ENCODE measurements at regions not wholly inside any gene's neighbourhood (a gene's known extent, or its start where the extent isn't known, plus 50 kb on each side); places are given as distances from the start of the nearest gene placed in this dataset.
"Not testable (repeated sequence)": the region's sequence is repeated elsewhere in the genome, so short reads cannot be mapped to it uniquely, and the experiment has no call there.

DNA sequence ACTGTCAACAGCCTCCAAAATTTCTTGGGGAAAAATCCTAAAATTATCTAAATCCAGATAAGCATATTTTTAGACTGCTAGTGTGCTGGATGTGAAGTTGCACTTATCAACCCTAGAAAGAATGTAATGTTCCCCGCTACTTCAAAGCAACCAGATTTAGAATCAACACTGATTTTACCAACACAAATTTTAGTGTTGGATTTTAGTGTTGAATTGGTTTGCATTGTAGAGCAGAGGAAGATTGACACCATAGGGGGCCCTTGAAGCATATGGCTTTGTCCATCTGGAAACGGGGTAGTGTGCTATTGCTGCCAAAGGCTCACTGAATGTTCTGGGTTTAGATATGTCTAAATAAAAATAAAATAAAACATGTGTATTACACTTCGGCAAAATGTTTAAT lies 126.3 kb upstream of the EMCN start:
- no peak for DNase-seq (ENCODE audit: low spot score)

- no peak for DNase-seq (ENCODE audit: low spot score)
Measured at GRCh38 chr4:100641336-100641735, 123.5 kb upstream of the EMCN start.

GRCh38 chr4:100635899-100636298 lies 118.1 kb upstream of the EMCN start:
- DNase-seq (ENCODE audit: low spot score): no peak

DNA sequence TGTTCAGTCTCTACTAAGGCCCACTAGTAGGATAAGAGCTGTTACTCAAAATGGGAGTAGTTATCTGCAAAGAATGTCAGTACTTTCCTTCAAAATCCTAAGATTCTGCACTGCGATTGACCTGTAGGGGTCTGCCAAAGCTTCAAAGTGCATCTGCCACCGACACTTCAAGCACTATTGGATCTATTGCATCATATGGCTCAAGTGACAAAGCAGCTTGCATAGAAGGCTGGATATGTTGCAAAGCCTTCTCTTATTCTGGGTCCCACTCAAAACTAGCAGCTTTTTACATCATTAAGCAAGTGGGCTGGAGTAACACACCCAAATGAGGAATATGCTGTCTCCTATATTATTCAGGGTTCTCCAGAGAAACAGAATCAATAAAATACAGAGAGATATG lies 115.4 kb upstream of the EMCN start:
- no peak for DNase-seq (ENCODE audit: low spot score)

GRCh38 chr4:100632163-100632562 lies 114.3 kb upstream of the EMCN start:
- DNase-seq (ENCODE audit: low spot score): no peak

DNA sequence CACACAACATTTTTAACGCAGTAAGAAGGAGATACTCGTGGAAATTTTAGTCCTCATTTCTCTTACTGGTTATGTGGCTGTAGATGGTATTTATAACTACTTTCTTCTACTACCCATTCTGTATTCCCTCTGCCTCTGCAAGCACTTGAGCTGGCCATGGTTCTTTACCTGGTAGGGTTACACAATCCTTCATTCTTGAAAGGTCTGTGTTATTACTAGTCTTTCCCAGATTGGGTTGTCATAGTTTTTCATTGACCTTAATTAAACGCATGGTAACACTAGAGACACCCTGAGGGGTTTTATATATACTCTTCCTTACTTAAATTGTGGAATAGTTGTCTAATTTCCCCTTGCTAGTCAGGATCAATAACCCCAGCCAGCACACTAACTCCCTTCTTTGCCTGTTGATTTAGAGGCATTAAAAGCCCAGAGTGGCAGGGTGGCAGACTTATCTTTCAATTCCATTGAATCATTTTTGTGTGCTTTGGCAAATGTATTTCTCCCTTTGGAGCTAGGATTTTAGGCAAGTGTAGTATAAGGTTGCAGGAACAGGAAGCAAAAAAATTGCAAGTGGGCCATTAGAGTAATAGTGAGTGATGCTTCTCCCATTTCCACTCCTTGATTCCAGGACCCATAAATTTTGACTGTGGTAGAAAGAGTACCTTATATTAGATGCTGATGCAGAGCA lies 113.6 kb upstream of the EMCN start:
- no peak for DNase-seq (ENCODE audit: low spot score)

DNA sequence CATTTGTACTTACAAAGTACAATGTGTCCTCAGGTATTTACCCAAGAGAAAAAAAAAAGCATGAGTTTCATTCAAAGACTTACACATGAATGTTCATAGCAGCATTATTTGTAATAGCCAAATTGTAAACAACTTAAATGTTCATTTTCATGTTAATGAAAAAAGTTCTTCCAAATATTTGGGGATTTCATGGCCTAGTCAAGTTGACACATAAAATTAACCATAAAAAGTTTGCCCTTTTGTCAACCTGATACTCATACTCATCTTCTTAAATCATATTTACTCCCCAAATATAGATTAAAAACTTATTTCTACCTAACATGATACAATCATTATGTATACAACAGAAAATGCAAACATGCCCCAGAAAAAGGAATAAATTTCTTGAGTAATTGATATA lies 112.5 kb upstream of the EMCN start:
- DNase-seq (ENCODE audit: low spot score): no peak

DNA sequence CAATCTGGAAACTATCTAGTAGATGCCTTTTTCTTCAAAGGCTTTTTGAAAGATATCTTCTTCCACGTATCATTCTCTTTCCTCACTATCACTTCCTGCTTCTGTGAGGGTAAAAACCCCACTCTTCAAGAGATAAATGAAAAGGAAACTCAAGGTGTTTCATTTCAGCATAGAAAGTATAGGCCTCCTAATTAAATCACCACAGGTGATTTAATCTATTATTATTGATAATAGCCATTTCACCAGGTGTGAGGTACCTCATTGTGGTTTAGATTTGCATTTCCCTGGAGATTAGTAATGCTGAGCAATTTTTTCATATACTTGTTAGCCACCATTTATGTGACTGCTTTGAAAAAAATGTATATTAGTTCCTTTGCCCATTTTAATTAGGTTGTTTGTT lies 92.0 kb upstream of the EMCN start:
- peak; percentile 3 for DNase-seq (ENCODE audit: low spot score)

DNA sequence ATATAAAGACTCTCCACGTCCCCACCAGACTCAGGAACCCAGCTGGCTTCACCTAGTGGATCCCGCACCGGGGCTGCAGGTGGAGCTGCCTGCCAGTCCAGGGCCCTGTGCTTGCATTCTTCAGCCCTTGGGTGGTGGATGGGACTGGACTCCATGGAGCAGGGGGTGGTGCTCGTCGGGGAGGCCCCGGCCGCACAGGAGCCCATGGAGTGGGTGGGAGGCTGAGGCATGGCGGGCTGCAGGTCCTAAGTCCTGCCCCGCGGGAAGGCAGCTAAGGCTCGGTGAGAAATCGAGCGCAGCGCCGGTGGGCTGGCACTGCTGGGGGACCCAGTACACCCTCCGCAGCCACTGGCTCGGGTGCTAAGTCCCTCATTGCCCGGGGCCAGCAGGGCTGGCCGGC lies 90.8 kb upstream of the EMCN start:
- not testable (repeated sequence) for DNase-seq (ENCODE audit: low spot score)

GRCh38 chr4:100605144-100605543 lies 87.3 kb upstream of the EMCN start:
- DNase-seq (ENCODE audit: low spot score): no peak

- no peak for DNase-seq (ENCODE audit: low spot score)
Measured at GRCh38 chr4:100593935-100594334, 76.1 kb upstream of the EMCN start.

- DNase-seq (ENCODE audit: low spot score): no peak
Measured at GRCh38 chr4:100591161-100591876, 73.5 kb upstream of the EMCN start.

- no peak for DNase-seq (ENCODE audit: low spot score)
Measured at GRCh38 chr4:100590325-100590724, 72.5 kb upstream of the EMCN start.

GRCh38 chr4:100588076-100588475 lies 70.3 kb upstream of the EMCN start:
- DNase-seq (ENCODE audit: low spot score): no peak

GRCh38 chr4:100582146-100582545 lies 64.3 kb upstream of the EMCN start:
- no peak for DNase-seq (ENCODE audit: low spot score)

- DNase-seq (ENCODE audit: low spot score): peak; percentile 2
Measured at GRCh38 chr4:100581337-100581736, 63.5 kb upstream of the EMCN start.

GRCh38 chr4:100576570-100576969 lies 58.7 kb upstream of the EMCN start:
- DNase-seq (ENCODE audit: low spot score): peak; percentile 3

DNA sequence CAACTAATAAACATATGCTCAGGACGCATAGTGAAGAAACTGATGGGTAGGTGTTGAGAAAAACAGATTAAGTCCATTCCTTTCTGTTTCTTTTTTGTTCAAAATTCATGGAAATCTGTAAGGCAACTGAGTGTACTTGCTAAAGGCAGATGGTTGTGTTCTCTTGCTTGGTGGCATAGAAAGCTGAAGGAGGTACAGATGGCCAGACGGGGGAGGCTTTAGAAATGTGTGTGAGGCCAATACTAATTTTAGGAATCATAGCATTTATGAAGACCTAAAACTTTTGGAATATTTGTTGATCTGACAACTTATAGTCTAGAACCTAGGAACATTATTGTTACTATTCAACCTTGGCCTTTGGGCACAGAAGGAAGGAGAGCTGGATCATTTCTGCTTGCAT lies 56.8 kb upstream of the EMCN start:
- no peak for DNase-seq (ENCODE audit: low spot score)

DNA sequence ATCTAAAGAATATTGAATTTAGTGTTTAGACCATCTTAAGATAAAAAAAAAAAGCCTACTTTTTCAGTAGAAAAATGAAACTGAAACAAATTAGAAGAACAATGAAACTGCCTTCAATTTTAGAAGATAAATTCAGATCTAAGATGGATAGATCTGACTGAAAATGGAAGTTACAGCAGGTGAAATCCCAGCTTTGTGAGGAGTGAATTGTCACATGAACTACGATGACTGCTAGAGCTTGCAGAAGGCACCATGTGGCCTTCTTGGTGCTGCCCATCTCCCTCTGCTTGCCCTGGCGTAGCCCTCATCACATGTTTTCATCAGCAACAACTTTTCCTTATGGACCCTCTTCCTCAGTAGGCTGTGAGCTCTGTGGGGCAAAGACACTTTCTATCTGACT lies 51.4 kb upstream of the EMCN start:
- DNase-seq (ENCODE audit: low spot score): no peak

Measured in NAMALWA (cell line).